ENCODE measurements at regions not wholly inside any gene's neighbourhood (a gene's known extent, or its start where the extent isn't known, plus 50 kb on each side); places are given as distances from the start of the nearest gene placed in this dataset.

GRCh38 chr12:88662093-88662492 lies 81.8 kb upstream of the KITLG start:
- no peaks in the 10 kb centered on the region for H3K4me1 Mint-ChIP-seq
- peaks cover 3% of the 10 kb centered on the region for H3K27me3 Mint-ChIP-seq (ENCODE audit: low read depth)
- no peak overlapping the region for H3K27ac Mint-ChIP-seq
- no peak overlapping the region for H3K4me3 Mint-ChIP-seq
- no peak for TF ChIP-seq CTCF (IDR thresholded peaks at IDR 0.05; ENCODE audit: unreplicated experiment in 3 of 3)
- H3K9me3 Mint-ChIP-seq = no peaks in the 10 kb centered on the region
- H3K36me3 Mint-ChIP-seq (ENCODE audit: low read depth) = no peaks in the 10 kb centered on the region

GRCh38 chr12:88658009-88658408 lies 77.7 kb upstream of the KITLG start:
- H3K36me3 Mint-ChIP-seq (ENCODE audit: low read depth) = no peaks in the 10 kb centered on the region
- no peaks in the 10 kb centered on the region for H3K4me1 Mint-ChIP-seq
- no peaks in the 10 kb centered on the region for H3K27me3 Mint-ChIP-seq (ENCODE audit: low read depth)
- no peak overlapping the region for H3K27ac Mint-ChIP-seq
- no peak for TF ChIP-seq CTCF (IDR thresholded peaks at IDR 0.05; ENCODE audit: unreplicated experiment in 3 of 3)
- H3K4me3 Mint-ChIP-seq = no peak overlapping the region
- no peaks in the 10 kb centered on the region for H3K9me3 Mint-ChIP-seq

GRCh38 chr12:88650715-88651114 lies 70.4 kb upstream of the KITLG start:
- no peak for TF ChIP-seq CTCF (IDR thresholded peaks at IDR 0.05; ENCODE audit: unreplicated experiment in 3 of 3)
- Mint-ChIP-seq H3K36me3 (ENCODE audit: low read depth) (no peaks in the 10 kb centered on the region), H3K4me3 (no peak overlapping the region)

GRCh38 chr12:88648625-88649024 lies 68.4 kb upstream of the KITLG start:
- H3K27me3 Mint-ChIP-seq (ENCODE audit: low read depth) = no peaks in the 10 kb centered on the region
- no peak for TF ChIP-seq CTCF (IDR thresholded peaks at IDR 0.05; ENCODE audit: unreplicated experiment in 3 of 3)
- H3K4me3 Mint-ChIP-seq = no peak overlapping the region
- no peaks in the 10 kb centered on the region for H3K36me3 Mint-ChIP-seq (ENCODE audit: low read depth)
- no peaks in the 10 kb centered on the region for H3K9me3 Mint-ChIP-seq
- H3K4me1 Mint-ChIP-seq = peaks cover 3% of the 10 kb centered on the region
- H3K27ac Mint-ChIP-seq = no peak overlapping the region

More at GRCh38 chr12:88650715-88651114, 70.4 kb upstream of the KITLG start:
- H3K4me1 Mint-ChIP-seq = peaks cover 3% of the 10 kb centered on the region
- no peaks in the 10 kb centered on the region for H3K9me3 Mint-ChIP-seq
- peak overlapping the region in 1 of 3 experiments; percentile 35 for H3K27ac Mint-ChIP-seq
- no peaks in the 10 kb centered on the region for H3K27me3 Mint-ChIP-seq (ENCODE audit: low read depth)

- no peaks in the 10 kb centered on the region for H3K27me3 Mint-ChIP-seq (ENCODE audit: low read depth)
- H3K27ac Mint-ChIP-seq = no peak overlapping the region
- no peaks in the 10 kb centered on the region for H3K9me3 Mint-ChIP-seq
- no peak overlapping the region for H3K4me3 Mint-ChIP-seq
- peaks cover 3% of the 10 kb centered on the region for H3K4me1 Mint-ChIP-seq
- no peak for TF ChIP-seq CTCF (IDR thresholded peaks at IDR 0.05; ENCODE audit: unreplicated experiment in 3 of 3)
- no peaks in the 10 kb centered on the region for H3K36me3 Mint-ChIP-seq (ENCODE audit: low read depth)
Observed at GRCh38 chr12:88646824-88647223, 66.6 kb upstream of the KITLG start.

- Mint-ChIP-seq H3K36me3 (ENCODE audit: low read depth) (no peaks in the 10 kb centered on the region), H3K4me3 (no peak overlapping the region), H3K27me3 (ENCODE audit: low read depth) (no peaks in the 10 kb centered on the region), H3K27ac (no peak overlapping the region), H3K4me1 (peaks cover 3% of the 10 kb centered on the region), H3K9me3 (no peaks in the 10 kb centered on the region)
- no peak for TF ChIP-seq CTCF (IDR thresholded peaks at IDR 0.05; ENCODE audit: unreplicated experiment in 3 of 3)
Observed at GRCh38 chr12:88645816-88646215, 65.5 kb upstream of the KITLG start.
